Spleen (tissue), 11 donors: ENCODE measurements at regions not wholly inside any gene's neighbourhood (a gene's known extent, or its start where the extent isn't known, plus 50 kb on each side); places are given as distances from the start of the nearest gene placed in this dataset.

Experiments
- DNase-seq: peaks from one replicate; pipeline ENCODE4 v3.0.0-alpha.2; 2020
- H3K27ac ChIP-seq, 8 donors: fragments of 200-600 bp; sonication (generic) in 7 of 8; 1 replicate in 4 of 8; 2 replicates in 4 of 8; pipeline versions ENCODE4 v1.5.0 to v1.8.0; 2016 to 2021; ENCODE audit warnings: inconsistent platforms in 4 of 8, mild to moderate bottlenecking in 4 of 8, moderate library complexity in 1 of 8
- H3K27me3 ChIP-seq, 7 donors: fragments of 200-600 bp; sonication (generic) in 6 of 7; replicated peaks in 1 of 7; 1 replicate in 4 of 7; 2 replicates in 3 of 7; pipeline versions ENCODE4 v1.5.0 to v1.8.0; 2016 to 2021; ENCODE audit warnings: inconsistent platforms in 3 of 7, mild to moderate bottlenecking in 1 of 7
- H3K36me3 ChIP-seq, 6 donors: fragments of 200-600 bp; sonication (generic) in 5 of 6; 1 replicate in 4 of 6; 2 replicates in 2 of 6; pipeline versions ENCODE4 v1.5.0 to v1.8.0; 2016 to 2021; ENCODE audit warnings: inconsistent platforms in 2 of 6
- H3K4me1 ChIP-seq, 6 donors: fragments of 200-600 bp; sonication (generic) in 5 of 6; 1 replicate in 3 of 6; 2 replicates in 3 of 6; pipeline versions ENCODE4 v1.5.0 to v1.8.0; 2016 to 2021; ENCODE audit warnings: inconsistent platforms in 3 of 6
- H3K4me3 ChIP-seq, 8 donors: fragments of 200-600 bp; sonication (generic) in 7 of 8; 1 replicate in 4 of 8; 2 replicates in 4 of 8; pipeline versions ENCODE4 v1.5.0 to v1.8.0; 2016 to 2021; ENCODE audit warnings: inconsistent platforms in 4 of 8, mild to moderate bottlenecking in 4 of 8, moderate library complexity in 2 of 8
- H3K9me3 ChIP-seq, 8 donors: fragments of 200-600 bp; sonication (generic) in 7 of 8; 1 replicate in 4 of 8; 2 replicates in 4 of 8; pipeline versions ENCODE4 v1.5.0 to v1.8.0; 2016 to 2021; ENCODE audit warnings: inconsistent platforms in 4 of 8
- POLR2A ChIP-seq, 3 donors: fragments of 450-650 bp; IDR thresholded peaks; one replicate each; pipeline ENCODE4 v1.5.1; 2017; ENCODE audit warnings: antibody characterized with exemption in 3 of 3, mild to moderate bottlenecking in 1 of 3
- POLR2AphosphoS5 ChIP-seq, 3 donors: sonication (generic); formaldehyde crosslinking; IDR thresholded peaks; one replicate each; pipeline ENCODE4 v1.5.1; 2017; ENCODE audit warnings: antibody characterized with exemption in 3 of 3
- WGBS, 5 donors: extraction: QIAGEN DNeasy Blood & Tissue Kit in 3 of 5; methylation state at CpG; one replicate each; pipeline versions ENCODE4 v1.1.5 to v1.1.7; 2013 to 2018; 5-methylcytosine and 5-hydroxymethylcytosine counted together
- intact Hi-C: fragments of 100-400 bp; cut with DNase I; formaldehyde crosslinking; loops from one replicate; pipeline ENCODE4 v1.15.0; 2023; ENCODE audit warnings: low total_unique reads
- TF ChIP-seq, protein P1 (sequence below), 11 experiments: fragments of 200-600 bp in 7 of 11; fragments of 450-650 bp in 4 of 11; sonication (generic) in 4 of 11; IDR thresholded peaks in 8 of 11; conservative IDR thresholded peaks in 3 of 11; 1 replicate in 7 of 11; 2 replicates in 4 of 11; pipeline versions ENCODE4 v1.4.0 to v1.8.0; 2016 to 2021; ENCODE audit warnings: antibody characterized with exemption in 11 of 11, inconsistent platforms in 4 of 11, mild to moderate bottlenecking in 1 of 11
- donor health status: healthy with polysubstance abuse.
- donor health status: DM: no; HTN: no; CAD: no; lungs with moderate emphysema.
- donor health status: DM: no; HTN: no; CAD: no.
- donor health status: Bipolar disorder and iron deficiency.
- donor health status: healthy.
- donor health status: DM: no; HTN: no; CAD: no.
- donor health status: DM: yes; HTN: yes; CAD: no.

DNA sequence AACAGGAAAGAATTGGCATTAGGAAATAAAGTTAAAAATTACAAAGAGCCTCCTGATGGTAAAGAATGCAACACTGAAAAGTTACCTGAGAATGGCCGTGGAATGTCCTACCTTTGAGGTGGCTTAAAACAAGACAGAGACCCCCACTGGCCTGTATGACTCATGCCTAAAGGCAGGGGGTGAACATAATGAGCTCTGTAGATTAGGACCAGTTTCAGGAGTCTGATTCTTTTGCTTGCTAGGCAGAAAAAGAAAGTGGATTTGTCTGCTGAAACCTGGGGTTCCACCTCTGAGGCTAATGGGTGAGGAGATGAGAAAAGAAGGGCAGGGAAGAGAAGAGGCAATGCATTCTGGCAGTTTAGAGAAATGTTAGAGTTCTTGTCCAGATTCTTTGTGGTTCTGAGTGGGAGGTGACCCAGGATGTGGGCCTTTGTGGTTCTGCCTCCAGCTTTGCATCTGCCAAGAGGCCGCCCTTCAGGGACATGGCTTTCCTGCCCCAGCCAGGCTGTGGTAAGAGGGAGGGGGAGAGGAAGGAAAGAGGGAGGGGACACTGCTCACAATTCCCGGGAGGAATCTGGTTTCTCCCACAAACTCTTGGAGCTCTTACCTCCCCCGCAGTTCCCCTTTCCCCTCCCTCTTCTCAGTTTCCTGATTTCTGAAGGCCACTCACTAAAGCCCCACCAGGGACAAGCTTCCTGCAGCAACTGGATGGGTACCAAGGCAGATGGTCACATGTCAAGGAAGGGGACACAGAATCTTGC is 109.6 kb downstream of the EFNB1 start:
- Histone ChIP-seq H3K27me3 (peaks cover 0 to 5% (median 0%) of the 10 kb centered on the region in 7 donors), H3K4me3 (no peak overlapping the region), H3K9me3 (no peaks in the 10 kb centered on the region), H3K27ac (peak overlapping the region in 3 of 8 donors; percentile 23 to 48 (median 45)), H3K4me1 (peaks cover 0 to 21% (median 3%) of the 10 kb centered on the region in 6 donors), H3K36me3 (no peaks in the 10 kb centered on the region)
- peak; percentile 54 for DNase-seq
- TF ChIP-seq POLR2AphosphoS5 (IDR thresholded peaks at IDR 0.05) (peak in 2 of 3 donors; percentile 29 to 55), POLR2A (IDR thresholded peaks at IDR 0.05) (no peak)
- TF ChIP-seq, protein P1, sequence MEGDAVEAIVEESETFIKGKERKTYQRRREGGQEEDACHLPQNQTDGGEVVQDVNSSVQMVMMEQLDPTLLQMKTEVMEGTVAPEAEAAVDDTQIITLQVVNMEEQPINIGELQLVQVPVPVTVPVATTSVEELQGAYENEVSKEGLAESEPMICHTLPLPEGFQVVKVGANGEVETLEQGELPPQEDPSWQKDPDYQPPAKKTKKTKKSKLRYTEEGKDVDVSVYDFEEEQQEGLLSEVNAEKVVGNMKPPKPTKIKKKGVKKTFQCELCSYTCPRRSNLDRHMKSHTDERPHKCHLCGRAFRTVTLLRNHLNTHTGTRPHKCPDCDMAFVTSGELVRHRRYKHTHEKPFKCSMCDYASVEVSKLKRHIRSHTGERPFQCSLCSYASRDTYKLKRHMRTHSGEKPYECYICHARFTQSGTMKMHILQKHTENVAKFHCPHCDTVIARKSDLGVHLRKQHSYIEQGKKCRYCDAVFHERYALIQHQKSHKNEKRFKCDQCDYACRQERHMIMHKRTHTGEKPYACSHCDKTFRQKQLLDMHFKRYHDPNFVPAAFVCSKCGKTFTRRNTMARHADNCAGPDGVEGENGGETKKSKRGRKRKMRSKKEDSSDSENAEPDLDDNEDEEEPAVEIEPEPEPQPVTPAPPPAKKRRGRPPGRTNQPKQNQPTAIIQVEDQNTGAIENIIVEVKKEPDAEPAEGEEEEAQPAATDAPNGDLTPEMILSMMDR (IDR thresholded peaks at IDR 0.05 in 8 of 11, conservative IDR thresholded peaks at IDR 0.05 in 3 of 11), result no peak
- WGBS, 5 donors, result 26 to 83% (median 35%) methylated on average over 1 to 4 of the region's 4 CpGs
- intact Hi-C loops, result no loop called here

DNA sequence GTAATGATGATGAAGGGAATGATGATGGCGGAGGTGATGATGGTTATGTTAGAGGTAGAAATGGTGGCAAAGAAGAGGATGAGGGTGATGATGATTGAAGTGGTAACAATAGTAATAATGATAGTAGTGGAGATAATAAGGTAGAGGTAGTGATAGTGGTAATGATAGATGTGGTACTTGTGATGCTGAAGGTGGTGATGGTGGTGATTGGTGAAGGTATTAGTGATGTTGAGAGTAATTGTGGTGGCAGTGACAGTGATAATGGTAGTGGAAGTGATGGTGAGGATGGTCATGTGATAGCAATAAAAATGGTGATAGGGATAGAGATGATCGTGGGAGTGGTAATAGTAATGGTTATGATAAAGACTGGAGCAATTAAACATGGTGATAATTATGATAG is 108.8 kb downstream of the EFNB1 start:
- TF ChIP-seq, protein P1 (IDR thresholded peaks at IDR 0.05 in 8 of 11, conservative IDR thresholded peaks at IDR 0.05 in 3 of 11), result no peak
- TF ChIP-seq POLR2AphosphoS5 (IDR thresholded peaks at IDR 0.05), result no peak
- no peak for TF ChIP-seq POLR2A (IDR thresholded peaks at IDR 0.05)
- H3K36me3 ChIP-seq, result no peaks in the 10 kb centered on the region
- H3K27me3 ChIP-seq, result peaks cover 0 to 5% (median 0%) of the 10 kb centered on the region in 7 donors
- H3K9me3 ChIP-seq, result no peaks in the 10 kb centered on the region
- no peak overlapping the region for H3K27ac ChIP-seq
- DNase-seq, result no peak
- peaks cover 0 to 21% (median 3%) of the 10 kb centered on the region in 6 donors for H3K4me1 ChIP-seq
- no peak overlapping the region for H3K4me3 ChIP-seq
- 74 to 100% (median 86%) methylated on average over 2 of the region's 2 CpGs for WGBS, 5 donors
- intact Hi-C loops, result no loop called here

DNA sequence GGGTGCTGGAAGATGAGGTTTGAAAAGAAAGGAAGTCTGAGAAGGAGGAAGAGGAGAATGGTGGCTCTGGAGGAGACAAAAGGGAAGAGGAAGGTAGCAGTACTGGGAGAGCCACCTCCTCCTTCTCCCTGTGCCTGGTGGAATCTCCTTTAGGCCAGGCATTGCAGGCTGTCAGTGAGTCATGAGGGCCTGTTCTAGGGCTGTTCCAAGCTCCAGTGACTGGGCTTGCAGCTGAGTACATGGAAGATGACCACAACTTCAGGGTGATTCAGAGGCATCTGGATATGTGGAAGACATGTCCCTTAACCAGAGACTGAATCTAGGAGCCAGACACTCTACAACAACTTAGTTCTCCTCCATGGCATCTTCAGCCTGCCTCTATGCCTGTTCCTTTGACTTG is 107.8 kb downstream of the EFNB1 start:
- intact Hi-C loops, result no loop called here
- TF ChIP-seq POLR2AphosphoS5 (IDR thresholded peaks at IDR 0.05) (no peak), POLR2A (IDR thresholded peaks at IDR 0.05) (no peak)
- TF ChIP-seq, protein P1 (IDR thresholded peaks at IDR 0.05 in 8 of 11, conservative IDR thresholded peaks at IDR 0.05 in 3 of 11), result no peak
- Histone ChIP-seq H3K27ac (peak overlapping the region in 3 of 8 donors; percentile 14 to 59 (median 33)), H3K4me3 (no peak overlapping the region), H3K9me3 (no peaks in the 10 kb centered on the region), H3K27me3 (peaks cover 0 to 5% (median 0%) of the 10 kb centered on the region in 7 donors), H3K4me1 (peaks cover 0 to 21% (median 3%) of the 10 kb centered on the region in 6 donors), H3K36me3 (no peaks in the 10 kb centered on the region)
- peak; percentile 16 for DNase-seq

DNA sequence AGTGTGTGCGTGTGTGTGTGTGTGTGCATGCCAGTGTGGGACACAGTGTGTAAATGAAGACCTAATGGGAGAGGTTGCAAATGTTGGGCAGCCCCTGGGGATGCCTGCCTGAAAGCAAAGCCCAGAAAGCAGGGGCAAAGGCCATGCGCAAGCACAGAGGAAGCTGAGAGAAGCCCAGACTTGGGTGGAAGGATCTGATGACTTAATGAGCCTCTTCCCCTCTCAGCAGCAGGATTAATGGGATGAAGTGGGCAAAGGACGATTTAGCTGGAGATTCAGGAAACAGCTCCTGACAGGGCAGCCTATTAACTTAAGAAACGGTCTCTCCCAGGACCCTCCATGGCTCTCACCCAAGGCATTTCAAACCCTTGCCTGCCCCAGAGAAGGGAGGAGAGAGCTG is 107.3 kb downstream of the EFNB1 start:
- H3K27ac ChIP-seq, result peak overlapping the region in 4 of 8 donors; percentile 14 to 66 (median 46)
- no peak for TF ChIP-seq POLR2A (IDR thresholded peaks at IDR 0.05)
- TF ChIP-seq, protein P1 (IDR thresholded peaks at IDR 0.05 in 8 of 11, conservative IDR thresholded peaks at IDR 0.05 in 3 of 11), result no peak
- no peak for TF ChIP-seq POLR2AphosphoS5 (IDR thresholded peaks at IDR 0.05)
- intact Hi-C loops, result no loop called here
- no peaks in the 10 kb centered on the region for H3K36me3 ChIP-seq
- no peak overlapping the region for H3K4me3 ChIP-seq
- peaks cover 0 to 21% (median 3%) of the 10 kb centered on the region in 6 donors for H3K4me1 ChIP-seq
- no peaks in the 10 kb centered on the region for H3K9me3 ChIP-seq
- WGBS, 5 donors, result 51 to 75% (median 72%) methylated on average over 4 of the region's 4 CpGs
- H3K27me3 ChIP-seq, result peaks cover 0 to 5% (median 0%) of the 10 kb centered on the region in 7 donors
- peak; percentile 48 for DNase-seq
